Tibial artery (tissue), 4 donors: ENCODE measurements at regions not wholly inside any gene's neighbourhood (a gene's known extent, or its start where the extent isn't known, plus 50 kb on each side); places are given as distances from the start of the nearest gene placed in this dataset.

Source experiments
- DNase-seq, 2 donors: peaks; one replicate each; pipeline ENCODE4 v3.0.0-alpha.2; 2019
- H3K27ac ChIP-seq, 2 donors: fragments of 200-600 bp; sonication (generic) in 1 of 2; 1 replicate in 1 of 2; 2 replicates in 1 of 2; pipeline ENCODE4 v1.5.1; 2018 to 2019; ENCODE audit warnings: mild to moderate bottlenecking in 1 of 2
- H3K27me3 ChIP-seq, 2 donors: fragments of 200-600 bp; sonication (generic) in 1 of 2; one replicate each; pipeline versions ENCODE4 v1.5.1 to v1.6.0; 2016 to 2019
- H3K36me3 ChIP-seq, 3 donors: fragments of 200-600 bp; sonication (generic) in 2 of 3; one replicate each; pipeline ENCODE4 v1.5.1; 2016 to 2019; ENCODE audit warnings: mild to moderate bottlenecking in 2 of 3
- H3K4me1 ChIP-seq, 4 donors: fragments of 200-600 bp; sonication (generic) in 2 of 4; 1 replicate in 3 of 4; 2 replicates in 1 of 4; pipeline ENCODE4 v1.5.1; 2016 to 2019
- H3K4me3 ChIP-seq, 2 donors: fragments of 200-600 bp; sonication (generic) in 1 of 2; 1 replicate in 1 of 2; 2 replicates in 1 of 2; pipeline ENCODE4 v1.5.1; 2018 to 2019; ENCODE audit warnings: mild to moderate bottlenecking in 2 of 2
- H3K9me3 ChIP-seq, 3 donors: fragments of 200-600 bp; sonication (generic) in 1 of 3; one replicate each; pipeline ENCODE4 v1.5.1; 2016 to 2019
- CTCF ChIP-seq, 2 experiments: fragments of 200-600 bp in 1 of 2; fragments of 450-650 bp in 1 of 2; IDR thresholded peaks; one replicate each; pipeline ENCODE4 v1.5.1; 2017 to 2019; ENCODE audit warnings: antibody characterized with exemption in 2 of 2, mild to moderate bottlenecking in 1 of 2, moderate library complexity in 1 of 2
- intact Hi-C: fragments of 100-400 bp; cut with DNase I; formaldehyde crosslinking; loops from one replicate; pipeline ENCODE4 v1.15.0; 2023; ENCODE audit warnings: low total_unique reads

- TF ChIP-seq CTCF (IDR thresholded peaks at IDR 0.05): no peak
- intact Hi-C loops: no loop called here
- Histone ChIP-seq H3K4me3 (no peak overlapping the region), H3K36me3 (no peaks in the 10 kb centered on the region), H3K4me1 (no peaks in the 10 kb centered on the region), H3K27me3 (peaks cover 0 to 8% of the 10 kb centered on the region in 2 donors), H3K9me3 (peaks cover 0 to 9% (median 0%) of the 10 kb centered on the region in 3 donors), H3K27ac (no peak overlapping the region)
- DNase-seq: no peak
Observed at GRCh38 chr10:125605167-125605566, 77.8 kb downstream of the TEX36 start.

- no peak for DNase-seq
- no peaks in the 10 kb centered on the region for H3K36me3 ChIP-seq
- no peak overlapping the region for H3K4me3 ChIP-seq
- H3K9me3 ChIP-seq: peaks cover 0 to 15% (median 0%) of the 10 kb centered on the region in 3 donors
- no peak overlapping the region for H3K27ac ChIP-seq
- no peaks in the 10 kb centered on the region for H3K4me1 ChIP-seq
- intact Hi-C loops: no loop called here
- TF ChIP-seq CTCF (IDR thresholded peaks at IDR 0.05): no peak
- peaks cover 0 to 8% of the 10 kb centered on the region in 2 donors for H3K27me3 ChIP-seq
Observed at GRCh38 chr10:125602825-125603224, 80.1 kb downstream of the TEX36 start.

- TF ChIP-seq CTCF (IDR thresholded peaks at IDR 0.05): no peak
- DNase-seq: no peak
Observed at GRCh38 chr10:125599194-125599593, 83.8 kb downstream of the TEX36 start.

GRCh38 chr10:125595911-125596310, 87.1 kb downstream of the TEX36 start:
- Histone ChIP-seq H3K27me3 (no peaks in the 10 kb centered on the region), H3K9me3 (peaks cover 0 to 24% (median 8%) of the 10 kb centered on the region in 3 donors), H3K4me1 (no peaks in the 10 kb centered on the region), H3K36me3 (no peaks in the 10 kb centered on the region), H3K4me3 (no peak overlapping the region), H3K27ac (no peak overlapping the region)
- no peak for DNase-seq
- TF ChIP-seq CTCF (IDR thresholded peaks at IDR 0.05): no peak
- intact Hi-C loops: no loop called here

More at GRCh38 chr10:125599194-125599593, 83.8 kb downstream of the TEX36 start:
- Histone ChIP-seq H3K4me3 (no peak overlapping the region), H3K4me1 (no peaks in the 10 kb centered on the region), H3K9me3 (peaks cover 0 to 25% (median 8%) of the 10 kb centered on the region in 3 donors), H3K36me3 (no peaks in the 10 kb centered on the region), H3K27me3 (peaks cover 0 to 8% of the 10 kb centered on the region in 2 donors), H3K27ac (no peak overlapping the region)
- intact Hi-C loops: no loop called here

- TF ChIP-seq CTCF (IDR thresholded peaks at IDR 0.05): no peak
- intact Hi-C loops: no loop called here
- no peaks in the 10 kb centered on the region for H3K36me3 ChIP-seq
- no peaks in the 10 kb centered on the region for H3K4me1 ChIP-seq
- no peak overlapping the region for H3K4me3 ChIP-seq
- peaks cover 0 to 11% (median 8%) of the 10 kb centered on the region in 3 donors for H3K9me3 ChIP-seq
- H3K27me3 ChIP-seq: no peaks in the 10 kb centered on the region
- no peak for DNase-seq
- H3K27ac ChIP-seq: no peak overlapping the region
Observed at GRCh38 chr10:125593644-125594043, 89.3 kb downstream of the TEX36 start.

- H3K27ac ChIP-seq: no peak overlapping the region
- intact Hi-C loops: no loop called here
- no peaks in the 10 kb centered on the region for H3K4me1 ChIP-seq
- no peak overlapping the region for H3K4me3 ChIP-seq
- TF ChIP-seq CTCF (IDR thresholded peaks at IDR 0.05): no peak
- H3K27me3 ChIP-seq: no peaks in the 10 kb centered on the region
- H3K9me3 ChIP-seq: peaks cover 0 to 11% (median 8%) of the 10 kb centered on the region in 3 donors
- DNase-seq: no peak
- no peaks in the 10 kb centered on the region for H3K36me3 ChIP-seq
Observed at GRCh38 chr10:125592897-125593296, 90.1 kb downstream of the TEX36 start.
